Central memory CD8-positive, alpha-beta T cell (primary cell): ENCODE measurements at regions not wholly inside any gene's neighbourhood (a gene's known extent, or its start where the extent isn't known, plus 50 kb on each side); places are given as distances from the start of the nearest gene placed in this dataset.

Source experiments
- ATAC-seq: fragments of 150-1000 bp; cut with Tn5 transposase; replicated peaks from 2 replicates; pipeline ENCODE4 v1.10.0; 2022; ENCODE audit warnings: mild to moderate bottlenecking, moderate FRiP score, moderate number of reproducible peaks; ENCODE audit not compliant: poor library complexity, severe bottlenecking; ENCODE audit errors: extremely low read depth
- DNase-seq, 2 donors: peaks; one replicate each; pipeline ENCODE4 v3.0.0; 2021; ENCODE audit warnings: low spot score in 2 of 2
- H3K27ac Mint-ChIP-seq: one replicate; pipeline ENCODE4 v1.8.0; 2022; ENCODE audit warnings: low read depth, mild to moderate bottlenecking, moderate library complexity, mixed read lengths
- H3K27me3 Mint-ChIP-seq: one replicate; pipeline ENCODE4 v1.8.0; 2022; ENCODE audit warnings: mixed read lengths
- H3K36me3 Mint-ChIP-seq: one replicate; pipeline ENCODE4 v1.8.0; 2022; ENCODE audit warnings: mild to moderate bottlenecking, moderate library complexity, mixed read lengths; ENCODE audit not compliant: insufficient read depth
- H3K4me1 Mint-ChIP-seq: one replicate; pipeline ENCODE4 v1.8.0; 2022; ENCODE audit warnings: mixed read lengths
- H3K4me3 Mint-ChIP-seq: one replicate; pipeline ENCODE4 v1.8.0; 2022; ENCODE audit warnings: mild to moderate bottlenecking, moderate library complexity, mixed read lengths
- H3K9me3 Mint-ChIP-seq: one replicate; pipeline ENCODE4 v1.8.0; 2022; ENCODE audit warnings: mixed read lengths

- H3K27me3 Mint-ChIP-seq, result no peaks in the 10 kb centered on the region
- no peak overlapping the region for H3K27ac Mint-ChIP-seq
- peaks cover 2% of the 10 kb centered on the region for H3K36me3 Mint-ChIP-seq
- H3K4me3 Mint-ChIP-seq, result no peak overlapping the region
- ATAC-seq (no peak), DNase-seq (no peak)
- H3K9me3 Mint-ChIP-seq, result peaks cover 16% of the 10 kb centered on the region
- H3K4me1 Mint-ChIP-seq, result no peaks in the 10 kb centered on the region
Measured at GRCh38 chr13:58004751-58005150, 373.2 kb downstream of the PCDH17 start.

- Mint-ChIP-seq H3K4me3 (no peak overlapping the region), H3K9me3 (peaks cover 10% of the 10 kb centered on the region), H3K27me3 (no peaks in the 10 kb centered on the region), H3K27ac (no peak overlapping the region), H3K4me1 (no peaks in the 10 kb centered on the region), H3K36me3 (no peaks in the 10 kb centered on the region)
- no peak for ATAC-seq
- DNase-seq, result no peak
Measured at GRCh38 chr13:58018020-58018419, 386.5 kb downstream of the PCDH17 start.

GRCh38 chr13:58018865-58019264 is 387.3 kb downstream of the PCDH17 start:
- Mint-ChIP-seq H3K9me3 (peaks cover 10% of the 10 kb centered on the region), H3K4me3 (no peak overlapping the region), H3K4me1 (no peaks in the 10 kb centered on the region), H3K36me3 (no peaks in the 10 kb centered on the region), H3K27me3 (no peaks in the 10 kb centered on the region), H3K27ac (no peak overlapping the region)
- DNase-seq (no peak), ATAC-seq (no peak)

GRCh38 chr13:58024103-58024502 is 392.6 kb downstream of the PCDH17 start:
- Mint-ChIP-seq H3K27me3 (no peaks in the 10 kb centered on the region), H3K36me3 (no peaks in the 10 kb centered on the region)
- no peak for ATAC-seq

GRCh38 chr13:58025821-58026220 is 394.3 kb downstream of the PCDH17 start:
- Mint-ChIP-seq H3K36me3 (no peaks in the 10 kb centered on the region), H3K4me1 (no peaks in the 10 kb centered on the region), H3K27ac (no peak overlapping the region), H3K27me3 (no peaks in the 10 kb centered on the region), H3K9me3 (peaks cover 11% of the 10 kb centered on the region), H3K4me3 (no peak overlapping the region)
- no peak for ATAC-seq
- DNase-seq, result no peak

More at GRCh38 chr13:58024103-58024502, 392.6 kb downstream of the PCDH17 start:
- no peak for DNase-seq
- H3K27ac Mint-ChIP-seq, result no peak overlapping the region
- no peaks in the 10 kb centered on the region for H3K4me1 Mint-ChIP-seq
- H3K4me3 Mint-ChIP-seq, result no peak overlapping the region
- H3K9me3 Mint-ChIP-seq, result peaks cover 11% of the 10 kb centered on the region

GRCh38 chr13:58032676-58033460 is 401.3 kb downstream of the PCDH17 start:
- no peaks in the 10 kb centered on the region for H3K36me3 Mint-ChIP-seq
- no peaks in the 10 kb centered on the region for H3K4me1 Mint-ChIP-seq
- H3K4me3 Mint-ChIP-seq, result no peak overlapping the region
- H3K27ac Mint-ChIP-seq, result no peak overlapping the region
- no peak for ATAC-seq
- H3K9me3 Mint-ChIP-seq, result peaks cover 7% of the 10 kb centered on the region
- no peak for DNase-seq
- no peaks in the 10 kb centered on the region for H3K27me3 Mint-ChIP-seq

GRCh38 chr13:58043971-58044370 is 412.4 kb downstream of the PCDH17 start:
- Mint-ChIP-seq H3K4me1 (no peaks in the 10 kb centered on the region), H3K27me3 (no peaks in the 10 kb centered on the region), H3K36me3 (no peaks in the 10 kb centered on the region), H3K27ac (no peak overlapping the region), H3K9me3 (peaks cover 25% of the 10 kb centered on the region), H3K4me3 (no peak overlapping the region)
- ATAC-seq (no peak), DNase-seq (no peak)

- Mint-ChIP-seq H3K27ac (no peak overlapping the region), H3K9me3 (peaks cover 21% of the 10 kb centered on the region), H3K27me3 (no peaks in the 10 kb centered on the region), H3K4me3 (no peak overlapping the region), H3K4me1 (no peaks in the 10 kb centered on the region), H3K36me3 (no peaks in the 10 kb centered on the region)
- no peak for DNase-seq
- no peak for ATAC-seq
Measured at GRCh38 chr13:58048670-58049069, 417.1 kb downstream of the PCDH17 start.

- no peaks in the 10 kb centered on the region for H3K27me3 Mint-ChIP-seq
- ATAC-seq (no peak), DNase-seq (no peak)
- H3K36me3 Mint-ChIP-seq, result no peaks in the 10 kb centered on the region
- no peak overlapping the region for H3K4me3 Mint-ChIP-seq
- no peak overlapping the region for H3K27ac Mint-ChIP-seq
- no peaks in the 10 kb centered on the region for H3K4me1 Mint-ChIP-seq
- H3K9me3 Mint-ChIP-seq, result peaks cover 17% of the 10 kb centered on the region
Measured at GRCh38 chr13:58051396-58051795, 419.9 kb downstream of the PCDH17 start.

GRCh38 chr13:58051807-58052375 is 420.3 kb downstream of the PCDH17 start:
- Mint-ChIP-seq H3K4me1 (no peaks in the 10 kb centered on the region), H3K9me3 (peaks cover 15% of the 10 kb centered on the region), H3K27me3 (no peaks in the 10 kb centered on the region), H3K27ac (no peak overlapping the region), H3K36me3 (no peaks in the 10 kb centered on the region), H3K4me3 (no peak overlapping the region)
- DNase-seq (no peak), ATAC-seq (no peak)

GRCh38 chr13:58056426-58056825 is 424.9 kb downstream of the PCDH17 start:
- Mint-ChIP-seq H3K4me1 (no peaks in the 10 kb centered on the region), H3K27ac (no peak overlapping the region), H3K9me3 (peaks cover 3% of the 10 kb centered on the region), H3K27me3 (no peaks in the 10 kb centered on the region), H3K36me3 (no peaks in the 10 kb centered on the region), H3K4me3 (no peak overlapping the region)
- DNase-seq, result no peak
- ATAC-seq, result no peak

- H3K4me1 Mint-ChIP-seq, result no peaks in the 10 kb centered on the region
- no peaks in the 10 kb centered on the region for H3K27me3 Mint-ChIP-seq
- no peak for DNase-seq
Measured at GRCh38 chr13:58059624-58060023, 428.1 kb downstream of the PCDH17 start.

GRCh38 chr13:58080806-58081205 is 449.3 kb downstream of the PCDH17 start:
- peaks cover 10% of the 10 kb centered on the region for H3K9me3 Mint-ChIP-seq

More at GRCh38 chr13:58059624-58060023, 428.1 kb downstream of the PCDH17 start:
- H3K9me3 Mint-ChIP-seq, result peaks cover 5% of the 10 kb centered on the region
- H3K4me3 Mint-ChIP-seq, result no peak overlapping the region
- no peak overlapping the region for H3K27ac Mint-ChIP-seq
- H3K36me3 Mint-ChIP-seq, result no peaks in the 10 kb centered on the region
- ATAC-seq, result no peak

More at GRCh38 chr13:58080806-58081205, 449.3 kb downstream of the PCDH17 start:
- H3K36me3 Mint-ChIP-seq, result no peaks in the 10 kb centered on the region
- no peak for DNase-seq
- H3K4me1 Mint-ChIP-seq, result no peaks in the 10 kb centered on the region
- no peak overlapping the region for H3K27ac Mint-ChIP-seq
- H3K4me3 Mint-ChIP-seq, result no peak overlapping the region
- ATAC-seq, result no peak
- no peaks in the 10 kb centered on the region for H3K27me3 Mint-ChIP-seq
